ENCODE measurements at regions not wholly inside any gene's neighbourhood (a gene's known extent, or its start where the extent isn't known, plus 50 kb on each side); places are given as distances from the start of the nearest gene placed in this dataset.

DNA sequence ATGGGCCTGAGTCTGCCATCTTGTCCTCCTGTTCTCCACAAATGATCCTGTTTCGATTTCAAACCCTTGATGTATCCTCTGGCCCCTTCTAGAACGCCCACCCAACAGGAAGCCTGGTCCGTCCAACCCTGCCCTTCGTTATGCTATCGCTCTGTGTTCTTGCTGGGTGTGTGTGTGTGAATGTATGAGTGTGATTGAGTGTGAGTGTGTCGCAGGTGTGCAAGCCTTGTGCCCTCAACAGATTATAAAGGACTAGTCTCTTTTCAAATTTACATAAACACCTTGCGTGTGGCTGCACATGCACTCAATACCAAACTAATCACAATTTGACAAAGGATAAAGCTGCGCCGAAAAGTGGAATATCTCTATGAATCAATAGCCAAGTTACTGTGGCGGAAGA is 149.5 kb upstream of the SALL3 start:
- Histone ChIP-seq H3K27ac (no peak overlapping the region), H3K4me3 (no peak overlapping the region)
- TF ChIP-seq, protein P1, sequence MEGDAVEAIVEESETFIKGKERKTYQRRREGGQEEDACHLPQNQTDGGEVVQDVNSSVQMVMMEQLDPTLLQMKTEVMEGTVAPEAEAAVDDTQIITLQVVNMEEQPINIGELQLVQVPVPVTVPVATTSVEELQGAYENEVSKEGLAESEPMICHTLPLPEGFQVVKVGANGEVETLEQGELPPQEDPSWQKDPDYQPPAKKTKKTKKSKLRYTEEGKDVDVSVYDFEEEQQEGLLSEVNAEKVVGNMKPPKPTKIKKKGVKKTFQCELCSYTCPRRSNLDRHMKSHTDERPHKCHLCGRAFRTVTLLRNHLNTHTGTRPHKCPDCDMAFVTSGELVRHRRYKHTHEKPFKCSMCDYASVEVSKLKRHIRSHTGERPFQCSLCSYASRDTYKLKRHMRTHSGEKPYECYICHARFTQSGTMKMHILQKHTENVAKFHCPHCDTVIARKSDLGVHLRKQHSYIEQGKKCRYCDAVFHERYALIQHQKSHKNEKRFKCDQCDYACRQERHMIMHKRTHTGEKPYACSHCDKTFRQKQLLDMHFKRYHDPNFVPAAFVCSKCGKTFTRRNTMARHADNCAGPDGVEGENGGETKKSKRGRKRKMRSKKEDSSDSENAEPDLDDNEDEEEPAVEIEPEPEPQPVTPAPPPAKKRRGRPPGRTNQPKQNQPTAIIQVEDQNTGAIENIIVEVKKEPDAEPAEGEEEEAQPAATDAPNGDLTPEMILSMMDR (IDR thresholded peaks at IDR 0.05): no peak
- DNase-seq (ENCODE audit: low spot score): no peak

DNA sequence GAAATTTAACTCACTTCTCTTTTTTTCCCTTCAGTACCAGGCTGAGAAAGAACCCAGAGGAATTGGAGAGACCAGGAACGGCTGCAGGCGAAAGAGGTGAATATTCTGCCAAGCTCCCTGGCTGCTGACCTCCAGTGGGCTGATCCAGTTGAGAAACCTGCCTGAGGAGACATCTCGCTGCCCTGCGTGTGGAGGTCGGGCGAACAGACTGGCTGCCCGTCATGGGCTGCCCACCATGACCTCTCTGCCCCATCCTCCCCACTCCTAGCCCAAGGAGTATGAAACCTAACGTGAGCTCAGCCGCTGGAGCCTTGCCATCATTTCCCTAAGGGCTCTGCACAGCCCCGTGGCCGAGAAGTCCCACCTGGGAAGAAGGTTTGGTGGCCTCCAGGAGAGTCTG is 148.8 kb upstream of the SALL3 start:
- Histone ChIP-seq H3K27ac (no peak overlapping the region), H3K4me3 (no peak overlapping the region)
- TF ChIP-seq, protein P1 (IDR thresholded peaks at IDR 0.05): no peak
- DNase-seq (ENCODE audit: low spot score): no peak

DNA sequence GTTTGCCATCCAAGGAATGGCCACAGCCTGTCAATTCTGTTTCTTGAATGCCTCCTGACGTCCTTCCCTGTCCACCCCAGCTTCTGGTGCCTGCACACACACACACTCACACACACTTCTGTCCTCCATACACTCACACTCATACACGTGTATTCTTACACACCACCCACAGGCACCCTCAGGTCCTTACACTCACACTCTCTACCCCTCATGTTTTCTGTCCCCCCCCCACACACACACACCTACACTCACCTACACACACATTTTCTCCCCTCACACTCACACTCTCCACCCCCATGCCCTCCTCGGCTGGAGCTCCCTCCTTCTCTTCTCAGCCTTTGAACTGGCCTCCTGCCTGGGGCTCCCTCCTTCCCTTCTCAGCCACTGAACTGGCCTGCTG is 148.0 kb upstream of the SALL3 start:
- Histone ChIP-seq H3K27ac (no peak overlapping the region), H3K4me3 (no peak overlapping the region)
- TF ChIP-seq, protein P1 (IDR thresholded peaks at IDR 0.05): no peak
- no peak for DNase-seq (ENCODE audit: low spot score)

DNA sequence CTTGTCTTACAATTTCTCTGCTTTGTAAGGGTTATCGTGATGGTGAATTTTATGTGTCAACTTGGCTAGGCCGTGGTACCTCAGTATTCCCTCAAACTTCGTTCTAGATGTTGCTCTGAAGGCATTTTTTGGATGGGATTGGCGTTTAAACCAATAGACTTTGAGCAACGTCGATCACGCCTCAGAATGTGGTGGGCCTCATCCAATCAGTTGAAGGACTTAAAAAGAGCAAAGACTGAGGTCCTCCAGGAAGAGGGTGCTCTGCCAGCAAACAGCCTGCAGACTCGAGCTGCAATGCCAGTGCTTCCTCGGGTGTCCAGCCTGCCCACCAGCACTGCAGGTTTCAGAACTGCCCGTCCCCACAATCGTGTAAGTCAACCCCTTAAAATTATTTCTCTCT is 145.8 kb upstream of the SALL3 start:
- no peak overlapping the region for H3K4me3 ChIP-seq
- DNase-seq (ENCODE audit: low spot score): no peak
- TF ChIP-seq, protein P1 (IDR thresholded peaks at IDR 0.05): no peak
- H3K27ac ChIP-seq: no peak overlapping the region

DNA sequence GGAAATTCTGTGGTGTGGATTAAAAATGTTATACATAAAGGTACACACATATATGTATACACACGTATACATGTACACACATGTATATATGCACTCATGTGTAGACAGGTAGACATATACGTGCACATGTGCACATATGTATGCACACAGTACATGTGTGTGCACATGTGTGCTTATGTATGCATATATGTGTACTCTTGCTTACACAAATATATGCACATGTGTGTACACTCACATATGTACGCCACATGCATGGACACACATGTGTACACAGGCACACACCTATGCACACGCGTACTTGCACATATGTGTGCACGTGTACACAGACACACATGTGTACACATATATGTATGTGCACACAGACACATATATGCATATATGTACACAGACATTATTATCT is 142.8 kb upstream of the SALL3 start:
- TF ChIP-seq, protein P1 (IDR thresholded peaks at IDR 0.05): no peak

DNA sequence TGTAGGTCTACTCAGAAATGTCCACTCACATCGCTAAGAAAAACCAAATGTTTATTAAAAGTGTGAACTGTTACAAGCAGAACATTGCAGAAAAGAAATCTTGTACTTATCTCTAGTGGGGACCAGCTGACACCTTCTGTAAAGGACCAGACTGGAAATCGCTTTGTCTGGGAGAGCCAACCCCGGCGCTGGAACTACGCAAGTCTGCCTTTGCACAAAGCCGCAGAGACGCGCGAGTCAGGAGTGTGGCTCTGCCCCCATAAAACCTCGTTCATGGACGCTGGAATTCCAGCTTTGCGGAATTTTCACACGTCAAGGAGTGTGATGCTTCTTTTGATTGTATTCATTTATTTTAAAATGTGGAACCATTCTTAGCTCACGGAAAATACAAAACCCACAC is 141.9 kb upstream of the SALL3 start:
- TF ChIP-seq, protein P1 (IDR thresholded peaks at IDR 0.05): no peak
- H3K27ac ChIP-seq: no peak overlapping the region
- DNase-seq (ENCODE audit: low spot score): no peak
- H3K4me3 ChIP-seq: no peak overlapping the region

More for the DNA sequence above, 142.8 kb upstream of the SALL3 start:
- H3K4me3 ChIP-seq: no peak overlapping the region
- H3K27ac ChIP-seq: no peak overlapping the region
- DNase-seq (ENCODE audit: low spot score): no peak

DNA sequence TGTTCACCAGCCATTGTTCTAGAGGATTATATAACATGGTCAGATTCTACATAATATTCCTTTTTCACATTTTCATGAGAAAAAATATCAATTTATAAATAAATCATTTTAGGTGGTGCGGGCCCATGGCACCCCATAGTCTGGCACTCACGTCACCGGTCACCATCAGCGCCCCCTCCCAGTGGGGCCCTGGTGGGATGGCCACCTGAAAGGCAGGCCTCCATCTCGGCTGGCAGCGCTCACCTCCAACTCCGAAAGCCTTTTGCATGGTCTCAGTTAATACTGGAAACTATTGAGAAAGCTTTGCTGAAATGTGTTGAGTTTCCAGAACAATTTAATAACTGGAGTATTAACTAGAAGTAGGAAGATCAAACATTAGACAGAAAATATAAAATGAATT is 141.4 kb upstream of the SALL3 start:
- Histone ChIP-seq H3K27ac (no peak overlapping the region), H3K4me3 (no peak overlapping the region)
- DNase-seq (ENCODE audit: low spot score): no peak
- TF ChIP-seq, protein P1 (IDR thresholded peaks at IDR 0.05): no peak

Data from coronary artery (tissue), 2 donors.